ENCODE measurements at regions not wholly inside any gene's neighbourhood (a gene's known extent, or its start where the extent isn't known, plus 50 kb on each side); places are given as distances from the start of the nearest gene placed in this dataset.
"Not testable (repeated sequence)": the region's sequence is repeated elsewhere in the genome, so short reads cannot be mapped to it uniquely, and the experiment has no call there.

DNA sequence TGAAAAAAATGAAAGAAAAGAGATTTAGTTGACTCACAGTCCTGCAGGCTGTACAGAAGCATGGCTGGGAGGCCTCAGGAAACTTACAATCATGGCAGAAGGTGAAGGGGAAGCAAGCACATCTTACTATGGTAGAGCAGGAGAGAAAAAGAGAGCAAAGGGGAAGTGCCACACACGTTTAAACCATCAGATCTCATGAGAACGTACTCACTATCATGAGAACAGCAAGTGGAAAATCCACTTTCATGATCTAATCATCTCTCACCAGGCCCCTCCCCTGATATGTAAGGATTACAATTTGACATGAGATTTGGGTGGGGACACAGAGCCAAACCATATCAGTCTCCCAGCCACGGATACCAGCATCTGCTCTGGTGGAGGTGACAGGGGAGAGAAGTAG lies 50.8 kb upstream of the CPOX start:
- no peak for DNase-seq

DNA sequence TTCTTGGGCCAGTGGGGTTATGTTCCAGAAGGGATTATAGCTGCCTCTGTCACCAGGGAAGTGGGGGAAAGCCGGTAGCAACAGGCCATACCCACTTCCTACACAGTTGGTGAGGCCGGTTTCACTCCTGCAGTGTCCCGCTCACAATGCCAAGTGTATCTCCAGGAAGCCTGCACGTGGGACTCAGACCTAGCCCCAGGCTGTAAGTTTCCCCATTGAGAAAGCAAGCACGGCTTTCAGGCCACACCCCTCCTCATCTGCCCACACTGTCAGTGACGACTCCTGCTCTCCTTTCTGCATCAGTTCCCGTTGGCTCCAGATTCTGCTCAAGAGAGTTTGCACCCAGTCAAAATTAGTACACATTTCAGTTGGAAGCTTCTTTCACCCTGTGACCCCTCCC lies 51.6 kb upstream of the CPOX start:
- DNase-seq: no peak

- no peak for DNase-seq
Measured at GRCh38 chr3:98646680-98647079, 53.3 kb upstream of the CPOX start.

DNA sequence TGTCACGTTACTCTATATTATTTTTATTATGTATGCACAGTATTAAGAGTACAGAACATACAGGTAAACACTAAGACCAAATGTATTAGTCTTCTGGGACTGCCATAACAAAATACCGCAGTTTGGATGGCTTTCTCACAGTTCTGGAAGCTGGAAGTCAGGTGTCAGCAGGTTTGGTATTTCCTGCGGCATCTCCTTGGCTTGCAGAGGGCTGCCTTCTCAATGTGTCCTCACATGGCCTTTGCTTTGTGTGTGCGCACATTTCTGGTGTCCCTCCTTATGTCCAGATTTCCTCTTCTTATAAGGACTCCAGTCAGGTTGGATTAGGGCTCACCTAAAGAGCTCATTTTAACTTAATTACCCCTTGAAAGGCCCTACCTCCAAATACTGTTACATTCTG lies 53.8 kb upstream of the CPOX start:
- DNase-seq: no peak

GRCh38 chr3:98650971-98651779 lies 57.8 kb upstream of the CPOX start:
- DNase-seq: no peak

- no peak for DNase-seq
Measured at GRCh38 chr3:98651780-98652077, 58.3 kb upstream of the CPOX start.

- DNase-seq: no peak
Measured at GRCh38 chr3:98655666-98656065, 62.3 kb upstream of the CPOX start.

- DNase-seq: peak; percentile 74
Measured at GRCh38 chr3:98657457-98657856, 64.0 kb upstream of the CPOX start.

DNA sequence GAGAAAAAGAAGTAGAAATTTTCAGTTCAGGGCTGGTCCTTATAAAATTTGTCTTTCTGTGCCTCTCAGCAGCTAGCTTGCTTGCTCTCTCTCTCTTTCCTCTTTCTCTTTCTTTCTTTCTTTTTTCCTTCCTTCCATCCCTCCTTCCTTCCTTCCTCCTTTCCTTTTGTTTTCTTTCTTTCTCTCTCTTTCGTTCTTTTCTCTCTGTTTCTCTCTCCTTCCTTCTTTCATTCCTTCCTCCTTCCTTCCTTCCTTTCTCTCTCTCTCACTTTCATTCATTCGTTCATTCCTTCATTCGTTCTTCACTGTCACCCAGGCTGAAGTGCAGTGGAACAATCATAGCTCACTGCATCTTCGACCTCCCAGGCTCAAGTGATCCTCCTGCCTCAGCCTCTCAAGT lies 69.3 kb upstream of the CPOX start:
- no peak for DNase-seq

DNA sequence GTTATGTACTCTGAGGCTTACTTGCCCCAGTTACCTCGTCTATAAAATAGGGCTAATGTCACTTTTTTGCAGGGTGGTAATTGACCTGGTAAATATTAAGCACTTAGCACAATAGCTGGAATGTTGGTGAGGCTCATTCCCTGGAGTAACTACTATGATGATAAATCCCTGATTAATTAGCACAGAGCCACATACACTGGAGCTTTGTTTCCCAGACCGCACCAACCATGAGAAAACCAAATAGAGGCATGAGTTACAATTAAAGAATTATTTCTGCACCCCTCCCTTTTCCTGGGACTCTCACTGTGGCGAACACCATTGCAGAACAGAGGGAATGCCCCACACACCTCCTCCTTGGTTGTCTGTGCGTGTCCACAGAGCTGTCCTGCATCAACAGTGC lies 76.6 kb upstream of the CPOX start:
- no peak for DNase-seq

- DNase-seq: no peak
Measured at GRCh38 chr3:98679986-98680385, 83.2 kb upstream of the ST3GAL6 start.

- no peak for DNase-seq
Measured at GRCh38 chr3:98680723-98681122, 82.4 kb upstream of the ST3GAL6 start.

DNA sequence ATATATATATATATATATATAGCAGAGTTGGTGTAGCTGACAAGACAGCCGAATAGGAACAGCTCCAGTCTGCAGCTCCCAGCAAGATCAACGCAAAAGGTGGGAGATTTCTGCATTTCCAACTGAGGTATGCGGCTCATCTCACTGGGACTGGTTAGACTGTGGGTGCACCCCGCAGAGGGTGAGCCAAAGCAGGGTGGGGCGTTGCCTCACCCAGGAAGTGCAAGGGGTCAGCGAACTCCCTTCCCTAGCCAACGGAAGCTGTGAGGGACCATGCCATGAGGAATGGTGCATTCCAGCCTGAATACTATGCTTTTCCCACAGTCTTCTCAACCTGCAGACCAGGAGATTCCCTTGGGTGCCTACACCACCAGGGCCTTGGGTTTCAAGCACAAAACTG lies 81.7 kb upstream of the ST3GAL6 start:
- DNase-seq: no peak

DNA sequence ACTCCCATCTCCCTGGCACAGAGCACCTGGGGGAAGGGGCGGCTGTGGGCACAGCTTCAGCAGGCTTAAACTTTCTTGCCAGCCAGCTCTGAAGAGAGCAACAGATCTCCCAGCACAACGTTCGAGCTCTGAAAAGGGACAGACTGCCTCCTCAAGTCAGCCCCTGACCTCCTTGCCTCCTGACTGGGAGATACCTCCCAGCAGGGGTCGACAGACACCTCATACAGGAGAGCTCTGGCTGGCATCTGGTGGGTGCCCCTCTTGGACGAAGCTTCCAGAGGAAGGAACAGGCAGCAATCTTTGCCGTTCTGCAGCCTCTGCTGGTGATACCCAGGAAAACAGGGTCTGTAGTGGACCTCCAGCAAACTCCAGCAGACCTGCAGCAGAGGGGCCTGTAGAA lies 80.7 kb upstream of the ST3GAL6 start:
- not testable (repeated sequence) for DNase-seq

DNA sequence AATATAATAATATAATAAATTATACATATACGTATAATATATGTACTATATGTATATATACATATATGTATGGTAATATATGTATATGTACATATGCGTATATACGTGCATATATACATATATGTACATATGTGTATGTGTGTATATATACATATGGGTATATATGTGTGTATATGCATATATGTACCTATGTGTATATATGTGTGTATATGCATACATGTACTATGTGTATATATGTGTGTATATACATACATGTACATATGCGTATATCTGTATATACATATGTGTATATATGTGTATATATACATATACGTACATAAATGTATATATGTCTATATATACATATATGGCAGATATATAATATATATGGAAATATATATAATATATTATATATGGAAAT lies 74.8 kb upstream of the ST3GAL6 start:
- DNase-seq: no peak

DNA sequence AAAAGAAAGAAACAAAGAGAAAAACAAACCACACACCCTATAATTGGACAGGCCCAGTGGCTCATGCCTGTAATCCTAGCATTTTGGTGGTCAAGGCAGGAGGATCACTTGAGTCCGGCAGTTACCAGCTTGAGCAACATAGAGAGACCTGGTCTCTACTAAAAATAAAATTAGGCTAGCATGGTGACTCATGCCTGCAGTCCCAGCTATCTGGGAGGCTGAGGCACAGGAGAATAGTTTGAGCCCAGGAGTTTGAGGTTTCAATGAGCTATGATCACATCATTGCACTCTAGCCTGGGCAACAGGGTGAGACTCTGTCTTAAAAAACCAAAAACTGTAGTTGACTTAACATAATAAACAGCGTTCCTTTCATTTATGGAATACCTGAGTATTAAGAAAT lies 72.3 kb upstream of the ST3GAL6 start:
- DNase-seq: no peak

DNA sequence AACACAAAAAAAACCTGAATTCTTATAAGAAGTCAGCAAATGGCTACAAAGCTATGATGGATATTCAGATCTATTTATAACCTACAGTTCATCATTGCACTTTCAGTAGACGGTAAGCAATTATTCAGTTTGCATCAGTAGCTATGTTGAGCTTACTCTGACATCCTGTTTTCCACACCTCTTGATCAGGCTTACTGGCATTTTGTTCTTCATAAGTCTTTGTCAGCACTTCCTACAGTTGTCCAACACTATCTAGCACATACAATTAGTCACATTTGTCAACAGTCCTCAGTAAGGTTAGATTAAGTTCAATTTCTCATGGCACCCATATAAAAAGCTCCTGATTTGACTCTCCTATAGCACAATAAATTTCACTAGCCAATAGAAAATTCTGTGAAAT lies 71.2 kb upstream of the ST3GAL6 start:
- no peak for DNase-seq

DNA sequence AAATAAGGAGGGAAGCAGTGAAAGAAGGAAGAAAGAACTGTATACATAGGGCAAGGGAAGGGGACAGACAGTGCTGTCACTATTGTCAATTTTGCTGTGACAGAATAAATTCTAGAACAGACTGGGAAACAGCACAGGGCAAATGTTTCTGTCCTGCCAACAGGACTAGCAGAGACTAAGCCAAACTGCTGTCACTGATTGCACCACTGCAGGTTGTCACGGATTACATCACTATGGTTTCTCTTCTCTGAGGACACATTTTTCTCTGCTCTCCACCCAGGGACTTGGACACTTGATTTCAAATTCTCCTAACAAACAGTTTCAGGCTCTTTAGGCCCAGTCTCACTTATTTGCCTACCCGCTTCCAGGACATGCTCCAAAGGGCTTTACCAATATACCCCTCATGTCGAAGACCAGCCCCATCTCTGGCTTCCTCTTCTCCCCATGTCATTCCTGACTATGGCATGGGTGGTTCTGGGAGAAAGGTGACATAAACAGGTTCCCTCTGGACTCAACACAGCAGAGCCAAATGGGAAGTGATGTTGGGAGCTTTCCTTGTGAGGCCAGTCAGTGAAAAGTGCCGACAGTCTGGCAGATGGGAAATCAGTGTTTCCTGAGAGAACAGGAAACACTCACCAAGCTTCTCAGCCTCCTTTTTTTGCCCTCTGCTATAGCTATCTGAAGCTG lies 70.2 kb upstream of the ST3GAL6 start:
- no peak for DNase-seq

- no peak for DNase-seq
Measured at GRCh38 chr3:98695796-98696195, 67.3 kb upstream of the ST3GAL6 start.

GRCh38 chr3:98696296-98696695 lies 66.8 kb upstream of the ST3GAL6 start:
- not testable (repeated sequence) for DNase-seq

DNA sequence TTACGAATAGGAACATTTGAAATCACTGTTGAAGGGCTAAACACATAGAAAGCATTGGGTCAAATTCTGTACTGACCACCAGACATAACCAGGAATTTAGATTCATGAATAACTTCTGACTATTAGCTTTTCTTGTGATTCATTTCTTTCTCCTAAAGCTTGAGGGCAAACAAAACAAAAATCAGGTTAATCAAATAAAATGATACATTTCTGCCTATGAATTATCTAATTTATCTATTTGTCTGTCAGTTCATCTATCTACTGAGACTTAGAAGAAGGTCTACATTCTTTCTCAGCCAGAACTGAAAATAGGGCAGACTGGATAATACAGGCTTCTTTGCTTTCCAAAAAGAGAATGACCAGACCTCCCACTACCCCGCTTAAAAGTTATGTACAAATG lies 65.9 kb upstream of the ST3GAL6 start:
- no peak for DNase-seq

DNA sequence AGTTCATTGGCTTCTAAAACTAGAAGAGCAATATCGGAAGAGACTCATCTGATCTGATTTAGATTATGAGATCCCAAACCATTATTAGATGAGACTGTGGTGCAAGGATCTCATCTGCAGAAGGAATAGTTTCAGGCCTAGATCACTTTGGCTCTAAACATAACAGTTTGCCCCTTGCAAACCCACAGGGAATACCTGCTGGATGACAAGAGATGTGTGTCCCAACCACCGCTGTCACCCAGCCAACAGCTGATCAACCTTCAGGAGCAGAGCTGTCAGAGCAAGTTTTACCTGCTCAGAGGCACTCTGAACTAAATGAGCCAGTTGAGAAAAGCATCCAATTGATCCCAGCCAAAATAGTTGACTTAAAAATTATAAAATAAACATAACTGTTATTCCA lies 64.0 kb upstream of the ST3GAL6 start:
- DNase-seq: no peak

DNA sequence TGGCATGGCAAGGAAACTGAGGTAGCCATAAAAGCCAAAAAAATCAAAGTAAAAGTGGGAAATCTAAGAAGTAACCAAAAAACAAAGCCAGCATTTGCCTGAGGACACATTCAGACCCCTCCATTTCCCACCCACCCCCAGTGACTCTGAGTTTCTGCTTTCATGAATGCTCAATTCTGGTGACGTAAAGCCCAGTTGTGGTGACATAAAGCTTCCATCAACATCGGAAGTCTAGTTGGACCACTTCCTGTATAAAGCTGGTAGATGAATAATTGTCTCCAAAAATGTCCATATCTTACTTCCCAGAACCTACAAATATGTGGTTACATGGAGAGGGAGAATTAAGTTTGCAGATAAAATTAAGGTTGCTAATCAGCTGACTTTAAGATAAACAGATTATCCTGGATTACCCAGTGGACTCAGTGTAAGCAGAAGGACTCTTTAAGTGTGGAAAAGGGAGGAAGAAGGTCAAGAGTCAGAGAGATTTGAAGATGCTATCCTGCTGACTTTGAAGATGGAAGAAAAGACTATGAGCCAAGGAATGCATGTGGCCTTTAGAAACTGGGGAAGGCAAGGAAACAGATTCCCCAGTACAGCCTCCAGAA lies 62.0 kb upstream of the ST3GAL6 start:
- DNase-seq: no peak

DNA sequence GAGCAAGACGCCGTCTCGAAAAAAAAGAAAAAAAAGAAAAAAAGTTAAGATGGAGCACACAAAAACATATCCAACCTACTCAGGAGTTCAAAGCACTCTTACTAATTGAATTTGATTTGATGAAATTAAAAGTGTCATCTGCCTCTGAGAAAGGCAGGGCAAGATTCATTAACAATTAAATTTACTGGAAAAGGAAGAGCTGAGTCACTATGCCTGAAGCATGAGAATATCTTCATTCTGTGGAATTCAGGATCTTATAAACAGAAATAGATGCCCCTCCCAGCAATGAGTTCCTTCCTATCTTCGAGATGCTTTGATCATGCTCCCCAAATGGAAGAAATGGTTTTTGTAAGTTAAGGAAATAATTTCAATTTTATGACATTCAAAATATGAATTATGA lies 61.0 kb upstream of the ST3GAL6 start:
- no peak for DNase-seq

GRCh38 chr3:98705212-98705611 lies 57.9 kb upstream of the ST3GAL6 start:
- DNase-seq: no peak

All from activated effector memory CD4-positive, alpha-beta T cell treated with anti-CD3 and anti-CD28 coated beads, Interleukin-2, amount 50 U/mL, for 16 hours (primary cell).